ENCODE measurements at regions not wholly inside any gene's neighbourhood (a gene's known extent, or its start where the extent isn't known, plus 50 kb on each side); places are given as distances from the start of the nearest gene placed in this dataset.

GRCh38 chr14:65239938-65240296 is 137.6 kb upstream of the MAX start:
- no peak for TF ChIP-seq CTCF (conservative IDR thresholded peaks at IDR 0.05; ENCODE audit: low read length)
- no peak for TF ChIP-seq EZH2phosphoT487 (IDR thresholded peaks at IDR 0.05; ENCODE audit: borderline replicate concordance)
